Hindlimb muscle (tissue), 1 donor: ENCODE measurements at regions not wholly inside any gene's neighbourhood (a gene's known extent, or its start where the extent isn't known, plus 50 kb on each side); places are given as distances from the start of the nearest gene placed in this dataset.
"Not testable (repeated sequence)": the region's sequence is repeated elsewhere in the genome, so short reads cannot be mapped to it uniquely, and the experiment has no call there.

Experiments used
- DNase-seq: peaks from one replicate; pipeline ENCODE4 v3.0.0-alpha.2; 2013

DNA sequence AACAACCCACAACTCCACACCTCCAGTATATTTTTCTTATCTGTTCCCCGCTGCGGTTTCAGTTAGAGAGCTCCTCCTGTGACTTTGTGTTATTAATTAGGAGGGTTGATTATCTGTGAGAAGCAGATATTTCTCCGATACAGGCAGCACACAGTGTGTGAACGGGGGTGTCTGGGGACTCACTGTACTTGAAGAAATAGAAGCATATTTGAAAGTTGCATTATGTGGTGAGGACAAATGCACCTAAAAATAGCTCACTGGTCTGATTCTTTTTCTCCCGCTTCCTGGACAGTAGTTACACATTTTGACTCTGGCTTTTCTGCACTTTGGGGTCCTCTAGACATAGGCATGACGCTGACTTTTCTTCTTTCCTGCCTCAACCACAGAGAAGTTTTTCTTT, 277.7 kb downstream of the VRK1 start:
- no peak for DNase-seq

DNA sequence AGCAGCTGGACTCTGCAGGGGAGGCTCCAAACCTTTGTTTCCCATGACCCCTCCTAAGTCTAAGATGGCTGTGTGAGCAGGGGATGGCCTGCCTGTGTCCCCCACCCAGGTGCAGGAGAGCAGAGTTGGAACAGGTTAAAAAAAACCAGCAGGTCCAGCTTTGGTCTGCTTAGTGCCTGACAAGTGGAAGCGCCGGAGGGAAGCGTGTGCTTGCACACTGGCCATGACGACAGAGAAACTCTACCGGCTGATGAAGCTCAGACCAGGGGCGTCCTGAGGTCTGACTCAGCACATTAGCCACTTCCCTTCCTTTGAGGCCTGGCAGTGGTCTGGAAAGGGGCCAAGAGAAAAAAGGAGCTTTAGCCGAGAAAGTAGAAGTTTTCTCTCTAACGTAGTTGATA, 280.1 kb downstream of the VRK1 start:
- DNase-seq = peak; percentile 24

DNA sequence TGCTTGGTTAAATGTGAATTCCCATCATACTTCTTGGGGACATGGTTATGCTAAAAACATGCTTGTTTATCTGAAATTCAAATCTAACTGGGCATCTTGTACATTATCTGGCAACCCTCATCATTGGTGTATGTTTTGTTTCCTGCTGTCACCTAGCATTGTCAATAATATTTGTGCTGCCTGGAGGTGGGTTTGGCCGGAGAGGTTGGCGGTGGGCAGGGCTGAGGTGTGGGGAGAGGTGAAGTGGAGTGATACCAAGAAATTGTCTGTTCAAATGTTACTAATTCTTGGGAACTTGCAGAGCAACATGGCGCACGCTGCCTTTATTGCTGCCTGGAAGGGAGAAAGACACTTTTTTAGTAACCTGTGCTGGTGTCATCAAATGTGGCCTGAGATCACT, 280.5 kb downstream of the VRK1 start:
- no peak for DNase-seq

DNA sequence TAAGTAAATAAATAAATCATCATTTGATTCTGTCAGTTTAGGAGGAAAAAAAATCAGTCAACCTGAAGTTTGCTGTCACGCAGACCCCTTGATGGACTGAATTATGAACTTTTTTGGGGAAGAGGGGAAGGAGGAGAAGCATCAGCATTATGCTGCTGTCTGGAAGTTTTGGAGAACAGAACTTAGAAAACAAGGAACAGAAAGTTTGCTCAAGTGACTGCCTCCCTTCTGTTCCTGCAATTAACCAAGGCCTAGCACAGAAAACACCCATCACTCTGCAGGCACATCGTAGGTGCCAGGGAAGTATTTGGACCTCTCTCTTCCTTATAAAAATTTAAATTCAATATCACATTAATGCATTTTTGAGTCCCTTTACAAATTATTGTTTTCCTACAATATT, 283.8 kb downstream of the VRK1 start:
- DNase-seq = no peak

DNA sequence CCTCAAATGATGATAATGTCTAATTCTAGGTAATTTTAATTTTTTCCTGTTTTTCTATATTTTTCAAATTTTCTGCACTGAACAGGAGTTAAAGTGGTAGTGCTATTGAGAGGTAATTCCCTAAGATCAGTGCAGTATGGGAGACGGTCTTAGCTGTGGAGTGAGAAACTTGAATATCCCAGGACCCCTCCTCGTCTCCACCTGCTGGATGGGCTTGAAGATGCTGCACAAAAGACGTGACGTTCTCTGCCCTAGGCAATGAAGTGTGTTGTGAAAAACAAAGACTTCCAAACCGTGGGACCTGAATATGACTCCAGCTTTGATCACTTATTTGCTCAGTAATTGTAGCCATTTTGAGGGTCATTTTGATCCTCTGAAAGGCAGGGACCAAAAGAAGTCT, 298.1 kb downstream of the VRK1 start:
- DNase-seq = no peak

DNA sequence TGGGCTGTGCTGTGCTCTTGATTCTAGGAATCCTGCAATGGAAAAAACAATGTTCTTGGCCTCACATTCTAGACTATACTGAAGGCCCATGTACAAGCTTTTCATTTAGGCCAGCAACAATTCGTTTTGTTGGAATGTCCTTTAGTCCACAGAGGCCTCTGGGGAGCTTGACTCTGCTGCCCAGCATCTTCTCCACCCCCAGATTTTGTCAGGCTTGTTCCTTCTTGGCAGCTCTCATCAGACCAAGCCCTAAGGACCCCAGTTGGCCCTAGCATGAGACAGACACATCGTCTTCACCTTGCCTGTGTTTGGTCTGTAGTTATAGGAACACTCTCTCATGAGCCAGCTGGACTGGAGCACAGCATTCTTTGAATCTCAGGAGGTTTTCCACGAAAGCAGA, 300.1 kb downstream of the VRK1 start:
- DNase-seq = peak; percentile 6

DNA sequence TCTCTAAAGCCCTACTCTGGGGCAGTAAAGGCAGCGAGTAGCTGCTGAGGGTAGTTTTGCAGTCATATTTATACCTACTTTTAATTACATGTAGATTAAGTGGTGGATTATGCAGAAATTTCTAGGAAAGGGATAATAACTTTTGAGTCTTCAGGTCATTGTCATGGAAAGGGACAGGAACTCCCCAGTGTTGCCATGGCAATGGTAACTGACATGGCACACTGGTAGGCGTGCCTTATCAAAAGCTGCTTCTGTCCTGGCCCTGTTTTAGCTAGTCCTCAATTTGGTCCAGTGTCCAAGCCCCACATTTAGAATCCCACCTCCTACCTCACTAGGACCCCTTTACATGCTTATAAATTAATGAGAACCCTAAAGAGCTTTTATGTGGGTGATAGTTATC, 303.1 kb downstream of the VRK1 start:
- no peak for DNase-seq

DNA sequence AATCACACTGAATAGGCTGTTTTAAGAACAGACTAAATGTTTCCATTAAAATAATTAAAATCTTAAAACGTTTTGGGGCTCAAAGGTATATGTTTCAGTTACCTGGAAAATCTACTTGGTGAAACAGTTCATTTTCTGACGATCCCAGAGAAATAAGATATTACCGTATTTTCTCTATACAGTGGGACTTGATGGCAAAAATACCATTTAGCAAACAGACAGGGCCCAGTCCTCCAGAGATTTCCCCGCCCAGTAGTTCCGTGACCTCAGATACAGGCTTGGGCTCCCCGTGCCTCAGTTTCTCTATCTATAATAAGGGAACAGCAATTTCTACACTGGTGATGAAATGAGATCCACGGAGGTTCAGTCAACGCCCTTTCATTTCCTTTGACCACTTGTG, 304.4 kb downstream of the VRK1 start:
- DNase-seq = no peak

DNA sequence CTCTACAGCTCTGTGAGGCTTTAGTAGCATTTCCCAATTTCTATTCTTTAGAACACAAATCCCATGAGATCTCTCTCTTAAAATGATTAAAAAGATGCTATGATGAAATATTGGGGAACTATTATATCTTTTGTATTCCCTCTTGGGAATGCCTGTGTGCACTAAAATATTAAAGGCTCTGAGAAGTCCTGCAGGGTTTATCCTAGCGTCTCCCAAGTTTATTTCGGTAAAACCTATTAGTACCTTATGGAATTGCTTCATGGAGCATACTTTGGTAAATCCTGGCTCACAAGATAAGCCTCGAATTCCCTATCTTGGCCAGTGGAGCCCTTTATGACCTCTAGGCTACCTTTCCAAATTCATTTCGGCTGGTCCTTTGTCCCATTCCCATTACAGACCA, 306.8 kb downstream of the VRK1 start:
- DNase-seq = no peak

DNA sequence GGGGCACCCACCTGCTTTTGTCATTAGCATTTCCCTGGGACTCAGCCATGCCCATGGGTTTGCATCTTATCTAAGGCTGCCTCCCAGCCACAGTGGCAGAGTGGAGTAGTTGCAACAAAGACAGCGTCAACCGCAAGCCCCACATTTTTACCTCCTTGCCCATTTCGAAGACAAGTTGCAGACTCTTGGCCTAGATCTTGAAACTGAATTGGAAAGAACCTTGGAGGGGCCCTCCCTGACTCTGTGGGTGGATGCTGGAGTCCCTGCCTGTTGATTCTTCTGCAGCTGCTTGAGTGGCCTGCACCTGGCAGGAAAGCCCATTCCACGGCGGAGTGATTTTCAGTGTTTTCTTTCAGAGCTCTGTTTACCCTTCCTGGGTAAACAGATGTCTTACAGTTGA, 309.0 kb downstream of the VRK1 start:
- DNase-seq = peak; percentile 8

DNA sequence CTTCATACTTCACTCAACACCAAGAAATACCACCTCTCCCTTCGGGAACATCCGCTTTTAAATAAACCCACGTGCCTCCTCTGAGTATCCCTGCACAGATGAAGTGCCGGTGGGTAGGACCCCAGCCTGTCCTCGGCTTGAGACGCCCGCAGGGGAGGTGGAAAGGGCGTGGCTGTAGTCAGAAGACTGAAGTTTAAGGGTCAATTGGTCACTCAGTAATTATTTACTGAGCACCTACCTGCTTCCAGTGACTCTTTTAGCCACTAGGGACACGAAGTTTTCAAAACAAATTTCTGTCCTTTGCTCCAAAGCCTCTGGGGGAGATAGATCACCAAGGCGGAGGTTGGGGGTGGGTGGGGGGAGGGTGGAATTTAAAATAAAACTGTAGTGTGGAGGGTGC, 309.4 kb downstream of the VRK1 start:
- DNase-seq = no peak

DNA sequence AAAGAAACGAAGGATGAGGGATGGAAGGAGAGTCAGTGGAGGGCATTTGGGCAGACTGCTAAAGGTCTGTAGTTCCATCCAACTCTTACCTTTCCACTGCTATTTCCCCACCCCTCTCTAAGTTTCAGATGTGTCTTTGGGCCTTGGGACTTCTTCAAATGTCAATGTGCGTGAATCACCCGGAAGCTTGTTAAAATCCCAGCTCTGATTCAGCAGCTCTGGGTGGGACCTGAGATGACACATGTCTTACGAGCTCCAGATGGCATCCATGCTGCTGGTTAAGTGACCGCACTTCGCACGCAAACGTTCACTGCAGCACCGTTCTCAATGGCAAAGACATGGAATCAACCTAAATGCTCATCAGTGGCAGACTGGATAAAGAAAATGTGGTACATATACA, 309.9 kb downstream of the VRK1 start:
- no peak for DNase-seq

DNA sequence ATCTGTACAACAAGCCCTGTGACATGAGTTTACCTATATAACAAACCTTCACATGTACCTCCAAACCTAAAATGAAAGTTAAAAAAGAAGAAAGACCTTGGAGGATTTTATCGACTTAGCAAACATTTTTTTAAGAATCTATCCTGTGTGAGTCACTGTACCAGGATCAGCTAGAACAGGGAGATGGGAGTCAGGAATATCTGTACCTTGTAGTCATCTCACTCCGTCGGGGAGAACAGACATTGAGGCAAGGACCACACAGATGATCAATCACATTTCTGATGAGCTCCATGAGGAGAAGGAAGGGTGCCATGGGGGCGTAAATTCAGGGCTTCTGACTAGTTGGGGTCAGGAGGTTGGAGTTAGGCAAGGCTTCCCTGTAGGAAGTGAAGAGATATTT, 310.6 kb downstream of the VRK1 start:
- no peak for DNase-seq

DNA sequence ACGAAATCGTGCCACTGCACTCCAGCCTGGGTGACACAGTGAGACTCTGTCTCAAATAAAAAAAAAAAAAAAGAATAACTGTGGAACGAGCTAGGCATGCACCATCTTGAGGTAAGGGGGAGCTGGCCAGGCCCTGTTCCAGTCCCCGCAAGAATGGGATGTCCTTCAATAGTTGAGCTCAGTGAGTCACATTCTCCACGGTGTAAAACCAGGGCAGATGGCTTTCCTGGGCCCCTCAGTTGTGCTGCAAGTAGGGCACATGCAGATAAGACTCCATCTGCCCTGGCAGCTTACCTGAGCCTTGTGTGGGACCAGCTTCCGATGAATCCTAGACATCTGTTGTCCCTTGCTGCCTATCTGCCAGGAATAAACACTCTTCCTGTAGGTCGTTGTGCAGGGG, 312.1 kb downstream of the VRK1 start:
- no peak for DNase-seq

DNA sequence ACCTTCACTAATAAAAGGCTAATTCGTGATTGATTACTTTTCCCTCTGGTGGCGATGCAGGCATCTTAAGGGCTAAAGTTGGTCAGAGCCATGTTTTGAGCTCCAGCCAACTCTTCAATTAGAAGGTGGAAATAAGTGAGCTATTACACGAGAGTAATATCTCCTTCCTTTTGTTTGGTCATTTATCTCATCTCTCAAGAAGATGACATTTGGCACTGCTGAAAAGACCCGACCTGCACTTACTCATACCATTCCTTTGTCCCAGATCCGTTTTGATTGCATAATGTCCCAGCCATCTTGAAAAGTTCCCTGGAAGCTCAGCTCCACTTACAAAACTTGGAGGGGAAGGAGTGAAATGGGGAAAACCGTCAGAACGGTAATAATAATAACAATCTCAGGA, 316.2 kb downstream of the VRK1 start:
- no peak for DNase-seq

DNA sequence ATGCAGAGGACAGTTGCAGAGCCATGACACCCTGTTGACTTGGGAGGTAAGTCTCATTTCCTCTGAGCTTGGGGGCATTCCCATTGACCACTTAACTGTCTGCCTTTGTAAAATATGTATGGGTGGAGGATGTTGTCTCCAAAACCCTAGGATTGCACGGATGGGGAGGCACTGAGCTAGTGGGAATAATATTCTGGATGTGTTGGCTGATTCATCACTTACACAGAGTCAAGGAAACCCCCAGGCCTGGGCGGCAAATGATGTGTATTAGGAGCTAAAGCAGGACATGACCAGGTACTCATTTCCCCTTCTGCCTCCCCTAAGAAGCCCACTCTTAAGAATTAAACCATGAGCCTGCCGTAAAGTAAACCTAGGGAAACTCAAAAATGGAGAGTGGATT, 319.4 kb downstream of the VRK1 start:
- no peak for DNase-seq

DNA sequence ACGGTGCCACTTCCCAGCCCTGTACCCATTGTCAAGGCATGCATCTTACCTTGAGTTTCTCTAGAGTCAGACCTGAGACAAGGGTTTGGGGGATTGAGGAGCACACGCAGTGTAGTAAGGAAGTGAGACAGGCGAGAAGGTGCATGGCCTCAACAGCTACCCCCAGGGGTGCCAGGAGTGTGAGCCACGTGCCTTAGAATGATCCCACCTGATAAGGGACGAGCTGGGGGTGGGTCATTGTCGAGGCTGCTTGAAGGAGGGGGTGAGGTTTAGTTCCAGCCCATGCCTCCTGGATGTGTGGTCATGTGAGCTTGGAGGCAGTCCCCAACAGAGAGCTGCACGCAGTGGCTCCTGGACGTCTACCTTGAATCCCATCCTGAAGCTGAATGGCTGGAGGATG, 320.5 kb downstream of the VRK1 start:
- no peak for DNase-seq

DNA sequence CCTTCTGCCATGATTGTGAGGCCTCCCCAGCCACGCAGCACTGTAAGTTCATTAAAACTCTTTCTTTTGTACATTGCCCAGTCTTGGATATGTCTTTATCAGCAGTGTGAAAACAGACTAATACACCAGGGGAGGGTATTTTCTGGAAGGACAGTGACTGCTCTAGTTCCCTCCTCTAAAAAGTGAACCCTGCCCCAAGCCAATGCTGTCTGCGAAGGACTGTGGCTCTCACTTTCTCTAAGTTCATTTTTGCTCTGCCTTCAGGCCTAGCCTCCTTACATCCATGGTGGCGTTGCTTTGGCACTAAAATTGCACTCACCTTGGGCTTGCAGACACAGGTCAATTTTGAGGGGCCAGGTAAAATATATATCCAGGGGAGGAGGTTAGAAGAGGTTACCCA, 323.0 kb downstream of the VRK1 start:
- DNase-seq = no peak

DNA sequence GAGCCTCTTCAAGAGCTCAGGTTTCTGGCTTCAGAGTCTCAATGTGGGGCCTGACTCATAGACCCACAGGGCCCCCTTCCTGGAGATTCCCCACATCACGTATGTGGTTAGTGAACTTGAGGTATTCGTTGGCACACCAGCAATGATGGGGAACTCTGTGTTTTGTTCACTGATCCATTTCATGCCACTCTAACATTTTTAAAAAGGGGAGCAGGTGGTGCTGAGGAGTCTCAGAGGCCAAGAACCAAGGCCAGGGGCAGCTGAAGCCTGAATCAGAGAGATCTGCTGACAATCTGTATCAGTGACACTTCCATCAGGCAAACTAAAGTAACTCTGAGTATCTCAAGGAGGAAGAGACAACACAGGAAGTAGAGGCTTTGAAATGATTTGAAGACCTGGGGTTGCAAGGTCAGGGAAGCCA, 323.4 kb downstream of the VRK1 start:
- DNase-seq = no peak

DNA sequence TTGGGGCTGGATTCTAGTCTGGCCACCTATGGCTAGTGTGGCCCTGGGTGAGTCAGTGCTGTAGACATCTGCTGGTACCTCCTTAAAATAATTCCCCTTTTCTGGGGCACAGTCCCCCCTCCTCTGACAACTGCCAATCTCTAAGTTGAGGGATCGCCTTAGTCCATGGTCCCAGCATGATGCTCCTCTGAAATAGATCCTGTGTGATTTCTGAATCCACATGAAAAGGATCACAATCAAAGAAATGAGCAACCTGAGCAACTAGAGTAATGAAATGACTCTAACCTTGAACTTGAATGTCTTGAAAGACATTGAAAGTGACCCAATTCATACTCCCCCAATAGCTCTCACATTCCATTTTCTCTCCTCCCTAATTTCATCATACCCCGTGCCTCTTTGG, 332.5 kb downstream of the VRK1 start:
- no peak for DNase-seq

DNA sequence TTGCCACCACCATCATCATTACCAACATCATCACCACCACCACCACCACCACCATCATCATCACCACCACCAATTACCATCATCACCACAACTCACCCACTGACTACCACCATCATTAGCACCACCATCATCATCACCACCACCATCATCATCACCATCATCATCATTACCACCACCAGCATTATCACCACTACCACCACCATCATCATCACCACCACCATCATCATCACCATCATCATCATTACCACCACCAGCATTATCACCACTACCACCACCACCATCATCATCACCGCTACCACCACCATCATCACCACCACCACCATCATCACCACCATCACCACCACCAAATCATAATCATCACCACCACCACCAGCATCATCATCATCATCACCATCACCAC, 338.7 kb downstream of the VRK1 start:
- not testable (repeated sequence) for DNase-seq

DNA sequence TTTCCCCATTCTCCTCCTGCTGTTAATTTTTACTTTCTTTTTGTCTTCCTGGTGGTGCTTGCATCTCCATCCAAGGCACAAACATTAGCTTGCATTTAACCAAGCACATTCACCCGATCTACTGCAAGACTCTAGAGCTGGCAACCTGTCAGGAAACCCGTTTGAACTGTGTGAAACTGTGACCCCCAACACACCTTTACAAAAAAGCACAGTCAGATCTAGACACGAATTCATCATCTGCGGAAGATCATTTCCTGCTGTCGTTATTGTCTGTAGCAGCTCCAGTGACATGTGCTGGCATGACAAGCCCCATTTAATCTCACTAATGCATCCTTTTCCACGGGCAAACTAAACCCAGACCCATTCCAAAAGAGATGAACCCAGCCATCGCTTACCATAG, 340.5 kb downstream of the VRK1 start:
- no peak for DNase-seq

DNA sequence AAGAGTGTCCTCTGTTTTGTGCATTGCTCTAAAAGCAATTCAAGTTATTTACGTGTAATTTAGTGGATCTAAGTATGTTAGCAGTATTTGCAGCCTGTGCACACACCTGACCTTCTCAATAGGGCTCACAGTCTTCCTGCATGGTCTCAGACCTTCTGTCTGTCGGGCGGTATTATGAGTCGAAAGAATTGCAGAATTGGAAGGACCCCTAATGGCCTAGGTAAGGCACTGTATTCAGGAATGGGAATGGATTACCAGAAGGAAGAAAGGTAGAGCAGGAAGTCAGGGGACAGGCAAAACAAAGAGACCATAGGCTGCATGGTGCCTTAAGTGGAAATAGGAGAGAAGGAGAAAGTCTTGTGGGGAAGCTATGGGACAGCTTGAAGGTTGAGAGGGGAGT, 341.6 kb downstream of the VRK1 start:
- DNase-seq = no peak

DNA sequence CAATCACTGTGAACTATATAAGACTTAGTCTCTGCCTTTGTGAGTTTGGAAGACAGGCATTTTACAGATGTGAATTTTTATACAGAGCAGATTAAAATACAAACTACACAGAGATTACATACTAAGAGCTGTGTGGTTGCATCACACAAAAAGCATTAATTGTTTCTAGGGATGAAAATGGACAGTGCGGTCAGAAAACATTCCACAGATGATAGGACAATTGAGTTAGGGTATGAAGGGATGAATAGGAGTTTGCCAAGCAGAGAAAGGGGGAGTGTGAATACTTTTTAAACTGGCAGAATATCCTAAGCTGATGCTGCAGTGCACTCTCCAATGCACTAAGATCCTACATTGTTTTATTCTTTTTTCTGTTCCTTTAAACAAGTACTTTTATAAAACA, 345.8 kb downstream of the VRK1 start:
- no peak for DNase-seq

DNA sequence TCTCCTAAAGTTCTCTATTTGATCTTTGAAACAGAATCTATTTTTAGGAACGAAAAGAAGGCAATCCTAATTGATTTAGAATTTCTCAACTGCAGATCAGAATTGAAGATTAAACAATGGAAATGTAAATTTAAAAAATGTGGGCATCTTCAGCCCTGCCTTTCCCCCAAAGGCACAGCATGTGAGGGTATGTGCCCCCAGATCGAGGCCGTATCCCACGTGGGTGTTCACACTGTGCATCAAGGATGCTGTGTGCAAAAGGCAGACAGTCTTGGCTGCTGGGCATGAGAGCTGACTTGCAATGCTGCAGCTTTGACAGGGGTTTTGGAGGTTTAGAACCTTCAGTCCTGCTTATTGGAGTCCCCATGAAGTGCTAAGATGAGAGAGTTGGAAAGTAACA, 346.3 kb downstream of the VRK1 start:
- DNase-seq = no peak

DNA sequence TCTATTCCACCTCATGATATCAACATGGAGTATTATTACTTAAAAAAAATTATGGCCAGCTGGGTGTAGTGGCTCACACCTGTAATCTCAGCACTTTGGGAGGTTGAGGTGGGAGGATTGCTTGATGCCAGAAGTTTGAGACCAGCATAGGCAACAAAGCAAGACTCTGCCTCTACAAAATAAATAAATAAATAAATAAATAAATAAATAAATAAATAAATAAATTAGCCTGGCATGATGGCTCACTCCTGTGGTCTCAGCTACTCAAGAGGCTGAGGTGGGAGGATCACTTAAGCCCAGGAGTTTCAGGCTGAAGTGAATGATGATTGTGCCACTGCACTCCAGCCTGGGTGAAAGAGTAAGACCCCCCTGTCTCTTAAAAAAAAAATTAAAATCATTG, 350.8 kb downstream of the VRK1 start:
- not testable (repeated sequence) for DNase-seq
